ENCODE measurements at regions not wholly inside any gene's neighbourhood (a gene's known extent, or its start where the extent isn't known, plus 50 kb on each side); places are given as distances from the start of the nearest gene placed in this dataset.
"Not testable (repeated sequence)": the region's sequence is repeated elsewhere in the genome, so short reads cannot be mapped to it uniquely, and the experiment has no call there.

- no peak for DNase-seq
- ATAC-seq = no peak
- intact Hi-C loops (cut with DNase I) = no loop called here
These were observed 892.3 kb upstream of the NDST4 start for GRCh38 chr4:116005806-116006088.

- intact Hi-C loops (cut with DNase I) = no loop called here
- DNase-seq = no peak
- ATAC-seq = no peak
These were observed 891.8 kb upstream of the NDST4 start for GRCh38 chr4:116005037-116005805.

DNA sequence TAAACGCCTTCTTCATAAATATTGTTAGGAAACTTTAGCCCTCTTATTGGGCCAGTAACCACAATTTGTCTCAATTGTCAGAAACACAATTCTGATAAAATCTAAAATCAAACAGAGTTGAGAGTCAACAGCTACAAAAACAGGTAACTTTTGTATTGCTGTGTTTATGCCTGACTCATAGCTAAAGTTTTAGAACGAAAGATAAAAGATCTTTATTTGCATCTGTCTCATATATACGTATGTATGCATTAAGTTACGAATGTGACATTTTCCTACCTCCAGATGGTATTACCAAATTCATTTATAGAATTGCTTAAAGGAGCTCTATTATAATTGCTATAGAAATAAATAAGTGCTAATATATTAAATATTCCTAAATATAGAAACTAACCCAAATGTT lies 887.9 kb upstream of the NDST4 start:
- intact Hi-C loops (cut with DNase I) = no loop called here
- DNase-seq = no peak
- ATAC-seq = no peak

GRCh38 chr4:115986573-115986972 lies 873.2 kb upstream of the NDST4 start:
- ATAC-seq (no peak), DNase-seq (no peak)
- intact Hi-C loops (cut with DNase I) = no loop called here

GRCh38 chr4:115975421-115976001 lies 862.1 kb upstream of the NDST4 start:
- DNase-seq; ATAC-seq; intact Hi-C loops (cut with DNase I): not testable (repeated sequence)

DNA sequence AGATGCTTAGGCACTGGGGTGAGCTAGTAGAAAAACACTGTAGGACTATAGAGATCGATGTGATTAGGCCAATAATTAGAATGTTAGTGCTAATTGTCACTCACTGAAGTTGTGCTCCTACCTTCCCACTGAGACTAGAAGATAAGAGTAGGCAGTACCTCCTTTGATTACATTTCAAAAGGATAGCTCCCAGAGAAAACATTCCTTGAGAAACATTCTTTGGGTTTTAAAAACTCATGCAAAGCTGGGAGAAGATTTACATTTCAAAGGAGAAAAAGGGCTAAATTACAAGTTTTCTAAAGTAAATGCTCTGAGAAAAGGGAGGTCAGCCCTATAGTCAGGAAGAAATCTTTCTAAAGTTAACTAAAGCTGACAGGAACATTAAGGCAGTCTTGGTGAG lies 860.3 kb upstream of the NDST4 start:
- DNase-seq (no peak), ATAC-seq (no peak)
- intact Hi-C loops (cut with DNase I) = no loop called here

DNA sequence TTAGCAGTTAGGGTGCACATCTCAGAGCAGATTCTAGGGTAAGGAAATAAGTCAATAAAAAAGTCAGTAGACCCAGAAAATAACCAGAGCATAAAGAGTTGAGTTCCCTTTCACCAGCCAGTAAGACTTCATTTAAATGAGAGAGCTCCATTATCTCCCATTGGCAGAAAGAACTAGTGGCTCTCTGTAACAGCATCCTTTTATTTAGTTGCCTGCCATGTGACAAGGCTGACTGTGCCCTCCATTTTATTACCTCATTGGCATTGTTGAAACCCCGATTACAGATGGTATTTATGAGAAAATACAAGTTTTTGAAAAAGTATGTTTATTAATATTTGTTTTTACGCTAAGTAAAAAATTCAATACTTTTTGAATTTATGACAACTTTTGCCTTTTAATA lies 859.5 kb upstream of the NDST4 start:
- ATAC-seq (no peak), DNase-seq (no peak)
- intact Hi-C loops (cut with DNase I) = no loop called here

DNA sequence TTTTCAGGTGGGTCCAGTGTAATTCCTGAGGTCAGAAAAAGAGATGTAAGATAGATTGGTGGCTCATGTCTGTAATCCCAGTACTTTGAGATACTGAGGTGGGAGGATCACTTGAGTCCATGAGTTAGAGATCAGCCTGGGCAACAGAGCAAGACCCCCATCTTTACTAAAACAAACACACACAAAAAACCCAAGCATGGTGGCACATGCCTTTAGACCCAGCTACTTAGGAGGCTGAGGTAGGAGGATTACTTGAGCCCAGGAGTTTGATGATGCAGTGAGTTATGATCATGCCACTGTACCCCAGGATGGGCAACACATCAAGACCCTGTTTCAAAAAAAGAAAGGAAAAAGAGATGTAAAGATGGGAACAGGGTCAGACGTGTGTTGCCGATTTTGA lies 857.4 kb upstream of the NDST4 start:
- ATAC-seq = no peak
- intact Hi-C loops (cut with DNase I) = no loop called here

GRCh38 chr4:115969756-115970155 lies 856.3 kb upstream of the NDST4 start:
- intact Hi-C loops (cut with DNase I) = no loop called here
- no peak for DNase-seq
- ATAC-seq = no peak

More for the DNA sequence above, 857.4 kb upstream of the NDST4 start:
- no peak for DNase-seq

- ATAC-seq (no peak), DNase-seq (no peak)
- intact Hi-C loops (cut with DNase I) = no loop called here
These were observed 852.2 kb upstream of the NDST4 start for GRCh38 chr4:115965588-115965987.

GRCh38 chr4:115956054-115956796 lies 842.8 kb upstream of the NDST4 start:
- DNase-seq; ATAC-seq; intact Hi-C loops (cut with DNase I): not testable (repeated sequence)

DNA sequence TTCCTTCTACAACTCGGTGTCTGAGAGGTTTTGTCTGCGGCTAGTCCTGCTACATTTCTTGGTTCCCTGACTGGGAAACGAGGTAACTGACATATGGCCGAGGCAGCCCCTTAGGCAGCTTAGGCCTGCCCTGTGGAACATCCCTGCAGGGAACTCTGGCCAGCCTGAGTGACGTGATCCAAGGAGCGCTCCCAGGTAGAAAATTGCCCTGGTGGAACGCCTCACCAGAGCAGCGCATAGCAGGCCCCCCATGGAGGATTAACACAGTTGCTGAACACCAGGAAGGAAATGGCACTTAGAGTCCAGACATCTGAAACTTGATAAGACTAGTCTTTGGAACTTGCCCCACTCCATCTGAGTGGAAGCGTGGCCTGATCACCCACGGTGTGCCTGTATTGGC lies 837.4 kb upstream of the NDST4 start:
- DNase-seq (no peak), ATAC-seq (no peak)
- intact Hi-C loops (cut with DNase I) = no loop called here

DNA sequence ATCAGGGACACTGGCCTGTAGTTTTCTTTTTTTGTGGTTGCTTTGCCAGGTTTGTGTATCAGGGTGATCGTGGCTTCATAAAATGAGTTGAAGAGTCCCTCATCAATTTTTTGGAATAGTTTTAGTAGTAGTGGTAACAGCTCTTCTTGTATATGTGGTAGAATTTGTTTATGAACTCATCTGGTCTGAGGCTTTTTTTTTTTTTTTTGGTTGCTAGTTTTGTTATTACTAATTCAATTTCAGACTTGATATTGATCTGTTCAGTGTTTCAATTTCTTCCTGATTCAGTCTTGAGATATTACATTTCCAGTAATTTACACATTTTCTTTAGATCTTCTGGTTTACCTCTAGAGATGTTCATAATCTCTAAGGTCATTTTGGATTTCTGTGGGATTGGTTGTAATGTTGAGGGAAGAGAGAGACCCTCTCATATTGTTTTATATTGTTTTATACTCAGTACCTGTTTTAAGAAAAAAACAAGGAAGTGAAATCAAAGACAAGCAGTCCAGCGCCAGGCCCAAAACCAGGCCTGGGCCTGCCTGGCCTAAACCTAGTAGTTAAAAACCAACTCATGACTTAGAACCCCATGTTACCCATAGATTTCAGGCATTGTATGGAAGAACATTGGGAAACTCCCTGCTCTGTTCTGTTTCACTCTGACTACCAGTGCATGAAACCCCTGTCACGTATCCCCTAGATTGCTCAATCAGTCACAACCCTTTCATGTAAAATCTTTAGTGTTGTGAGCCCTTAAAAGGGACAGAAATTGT lies 836.7 kb upstream of the NDST4 start:
- DNase-seq; intact Hi-C loops (cut with DNase I); ATAC-seq: not testable (repeated sequence)

DNA sequence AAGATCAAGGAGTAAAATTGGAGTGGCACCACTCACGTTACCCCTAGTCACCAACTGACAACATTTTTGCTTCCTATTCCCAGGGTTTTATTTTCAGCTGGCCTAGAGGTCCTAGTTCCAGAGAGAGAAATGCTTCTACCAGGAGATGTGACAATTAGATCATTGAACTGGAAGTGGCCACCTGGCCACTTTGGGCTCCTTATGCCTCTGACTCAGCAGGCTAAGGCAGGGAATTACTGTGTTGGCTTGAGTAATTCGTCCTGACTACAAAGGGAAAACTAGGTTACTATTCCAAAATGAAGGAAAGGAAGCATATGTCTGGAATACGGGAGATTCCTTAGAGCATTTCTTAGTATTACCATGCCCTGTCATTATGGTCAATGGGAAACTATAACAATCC lies 831.6 kb upstream of the NDST4 start:
- no peak for DNase-seq
- no peak for ATAC-seq
- intact Hi-C loops (cut with DNase I) = no loop called here

DNA sequence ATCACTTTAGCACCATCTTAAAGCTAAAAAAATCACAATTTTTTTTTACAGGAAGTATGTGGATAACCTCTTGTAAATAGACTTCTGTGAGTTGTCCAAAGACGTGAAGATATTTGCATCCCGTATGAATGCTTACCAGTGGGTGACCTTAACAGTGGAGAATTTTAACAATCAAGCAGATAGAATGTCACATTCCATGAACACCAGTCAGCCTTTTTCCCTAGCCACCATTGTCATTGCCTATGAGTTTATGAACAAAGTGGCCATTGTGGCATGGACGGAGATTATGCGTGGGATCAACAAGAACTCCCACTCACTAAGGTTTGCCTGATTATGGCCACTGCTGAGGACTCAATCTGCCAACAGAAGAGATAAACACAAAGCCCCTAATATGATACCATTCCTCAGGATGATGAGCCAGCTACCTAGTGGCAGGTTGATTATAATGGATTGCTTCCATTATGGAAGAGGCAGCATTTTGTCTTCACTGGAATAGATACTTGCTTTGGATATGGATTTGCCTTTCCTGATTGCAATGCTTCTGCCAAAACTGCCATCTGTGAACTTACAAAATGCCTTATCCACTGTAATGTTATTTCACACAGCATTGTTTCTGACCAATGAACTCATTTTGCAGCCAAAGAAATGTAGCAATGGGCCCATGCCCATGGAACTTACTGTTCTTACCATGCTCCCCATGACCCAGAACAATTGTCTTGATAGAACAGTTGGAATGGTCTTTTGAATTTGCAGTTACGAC lies 830.9 kb upstream of the NDST4 start:
- DNase-seq (no peak), ATAC-seq (no peak)
- intact Hi-C loops (cut with DNase I) = no loop called here

GRCh38 chr4:115938764-115939443 lies 825.5 kb upstream of the NDST4 start:
- DNase-seq (no peak), ATAC-seq (no peak)
- intact Hi-C loops (cut with DNase I) = no loop called here

DNA sequence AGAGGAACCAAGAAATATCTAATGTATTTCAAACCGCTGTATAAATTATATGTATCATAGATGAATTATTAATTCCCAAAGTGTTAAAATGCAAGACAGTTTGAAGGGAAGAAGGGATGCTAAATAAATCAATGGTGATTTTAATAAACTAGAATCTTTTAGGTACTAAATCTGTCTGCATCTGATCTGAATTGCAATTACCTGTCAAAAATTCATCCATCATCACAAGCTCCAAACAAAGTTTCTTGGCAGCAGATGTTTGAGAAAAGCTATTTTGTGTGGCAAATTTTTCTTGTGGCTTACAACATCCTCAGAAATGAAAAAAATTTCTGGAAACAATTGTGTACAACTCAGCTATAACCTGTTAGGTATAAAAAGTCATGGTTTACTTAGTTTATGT lies 816.0 kb upstream of the NDST4 start:
- DNase-seq (no peak), ATAC-seq (no peak)
- intact Hi-C loops (cut with DNase I) = no loop called here

GRCh38 chr4:115927382-115927781 lies 814.0 kb upstream of the NDST4 start:
- no peak for DNase-seq
- intact Hi-C loops (cut with DNase I) = no loop called here
- ATAC-seq = no peak

DNA sequence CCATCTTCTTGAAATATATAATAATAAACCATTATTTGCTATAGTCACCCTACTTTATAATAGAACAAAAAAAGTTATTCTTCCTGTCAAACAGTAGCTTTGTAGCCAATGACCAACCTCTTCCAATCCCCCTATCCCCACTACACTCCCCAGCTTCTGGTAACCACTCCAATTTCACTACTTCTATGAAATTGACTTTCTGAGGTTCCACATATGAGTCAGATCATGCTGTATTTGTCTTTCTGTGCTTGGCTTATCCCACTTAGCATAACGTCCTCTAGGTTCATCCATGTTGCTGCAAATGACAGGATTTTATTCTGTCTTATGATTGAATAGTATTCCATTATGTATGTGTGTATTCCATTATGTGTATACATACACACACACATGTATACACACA lies 809.7 kb upstream of the NDST4 start:
- DNase-seq = no peak
- intact Hi-C loops (cut with DNase I) = no loop called here
- ATAC-seq = no peak
